HepG2 (cell line): ENCODE measurements at regions not wholly inside any gene's neighbourhood (a gene's known extent, or its start where the extent isn't known, plus 50 kb on each side); places are given as distances from the start of the nearest gene placed in this dataset.

ENCODE experiments used
- ARNT ChIP-seq: fragments of 450-650 bp; IDR thresholded peaks from 2 replicates; pipeline ENCODE4 v1.6.1; 2017
- CTCF ChIP-seq: sonication (generic); formaldehyde crosslinking; IDR thresholded peaks from 2 replicates; pipeline ENCODE4 v1.5.0; 2020; ENCODE audit warnings: mild to moderate bottlenecking, missing genetic modification reagents, moderate library complexity
- SP1 ChIP-seq, 2 experiments: fragments of 450-650 bp in 1 of 2; sonication (generic) in 1 of 2; formaldehyde crosslinking in 1 of 2; IDR thresholded peaks; 2 replicates each; pipeline versions ENCODE4 v1.4.0 to v1.6.1; 2016 to 2020; ENCODE audit warnings: missing genetic modification reagents in 1 of 2

- TF ChIP-seq SP1 (IDR thresholded peaks at IDR 0.05) (no peak), SP1 (CRISPR knock-in tag; IDR thresholded peaks at IDR 0.05) (no peak), CTCF (no peak), ARNT (no peak)
Observed at GRCh38 chr5:133790898-133791297, 177.5 kb downstream of the C5orf15 start.
